Natural killer cell (primary cell): ENCODE measurements at regions not wholly inside any gene's neighbourhood (a gene's known extent, or its start where the extent isn't known, plus 50 kb on each side); places are given as distances from the start of the nearest gene placed in this dataset.

Source experiments
- ATAC-seq, 3 donors: fragments of 150-1000 bp in 2 of 3; fragments of 200-7000 bp in 1 of 3; cut with Tn5 transposase; 1 replicate in 1 of 3; 2 replicates in 2 of 3; pipeline ENCODE4 v1.10.0; 2021; ENCODE audit warnings: mild to moderate bottlenecking in 2 of 3, moderate library complexity in 2 of 3
- DNase-seq, 2 donors: peaks; one replicate each; pipeline versions ENCODE4 v3.0.0 to v3.0.0-alpha.2; 2013 to 2021; ENCODE audit warnings: mixed read lengths in 1 of 2
- H3K27ac ChIP-seq: one replicate; pipeline ENCODE4 v1.5.1; 2013; ENCODE audit warnings: mild to moderate bottlenecking, low read length
- H3K27me3 ChIP-seq: one replicate; pipeline ENCODE4 v1.6.1; 2013; ENCODE audit warnings: low read length; ENCODE audit not compliant: control insufficient read depth, insufficient read depth
- H3K36me3 ChIP-seq: one replicate; pipeline ENCODE4 v1.6.1; 2013; ENCODE audit warnings: low read length; ENCODE audit not compliant: control insufficient read depth, insufficient read depth
- H3K4me1 ChIP-seq: one replicate; pipeline ENCODE4 v1.6.1; 2013; ENCODE audit warnings: low read length; ENCODE audit not compliant: control insufficient read depth, insufficient read depth
- H3K4me3 ChIP-seq: one replicate; pipeline ENCODE4 v1.5.1; 2013; ENCODE audit warnings: low read length
- H3K9me3 ChIP-seq: one replicate; pipeline ENCODE4 v1.6.1; 2013; ENCODE audit warnings: low read length; ENCODE audit not compliant: control insufficient read depth, insufficient read depth
- H3K27ac Mint-ChIP-seq, 2 donors: one replicate each; pipeline ENCODE4 v1.8.0; 2022; ENCODE audit warnings: mild to moderate bottlenecking in 2 of 2, mixed read lengths in 2 of 2, moderate library complexity in 1 of 2
- H3K27me3 Mint-ChIP-seq, 2 donors: one replicate each; pipeline ENCODE4 v1.8.0; 2022; ENCODE audit warnings: low read depth in 2 of 2, mixed read lengths in 2 of 2
- H3K36me3 Mint-ChIP-seq: one replicate; pipeline ENCODE4 v1.8.0; 2022; ENCODE audit warnings: mixed read lengths
- H3K4me1 Mint-ChIP-seq, 2 donors: one replicate each; pipeline ENCODE4 v1.8.0; 2022; ENCODE audit warnings: mixed read lengths in 2 of 2
- H3K4me3 Mint-ChIP-seq: one replicate; pipeline ENCODE4 v1.8.0; 2022; ENCODE audit warnings: mild to moderate bottlenecking, moderate library complexity, mixed read lengths
- H3K9me3 Mint-ChIP-seq, 2 donors: one replicate each; pipeline ENCODE4 v1.8.0; 2022; ENCODE audit warnings: mixed read lengths in 2 of 2
- CTCF ChIP-seq: fragments of 200-600 bp; IDR thresholded peaks from one replicate; pipeline ENCODE4 v1.8.0; 2022; ENCODE audit warnings: antibody characterized with exemption
- WGBS: methylation state at CpG from one replicate; pipeline ENCODE4 v1.1.7; 2013; ENCODE audit warnings: missing lambda C conversion rate; ENCODE audit not compliant: insufficient coverage; 5-methylcytosine and 5-hydroxymethylcytosine counted together
- intact Hi-C: fragments of 100-400 bp; cut with micrococcal nuclease; formaldehyde crosslinking; loops from one replicate; pipeline ENCODE4 v1.14.2; 2022

- H3K36me3 ChIP-seq = no peaks in the 10 kb centered on the region
- Mint-ChIP-seq H3K4me1 (no peaks in the 10 kb centered on the region), H3K4me3 (no peak overlapping the region), H3K27me3 (no peaks in the 10 kb centered on the region), H3K9me3 (peaks cover 9 to 17% of the 10 kb centered on the region in 2 donors), H3K36me3 (no peaks in the 10 kb centered on the region), H3K27ac (no peak overlapping the region)
- TF ChIP-seq CTCF = no peak
- intact Hi-C loops = no loop called here
- ATAC-seq (no peak), DNase-seq (no peak)
- no peak overlapping the region for H3K4me3 ChIP-seq
- no peak overlapping the region for H3K27ac ChIP-seq
- WGBS = 27% methylated on average over 1 of the region's 1 CpG
- H3K27me3 ChIP-seq = no peaks in the 10 kb centered on the region
- no peaks in the 10 kb centered on the region for H3K4me1 ChIP-seq
- H3K9me3 ChIP-seq = no peaks in the 10 kb centered on the region
Measured at GRCh38 chrX:26411045-26411444, 195.1 kb downstream of the MAGEB5 start.

DNA sequence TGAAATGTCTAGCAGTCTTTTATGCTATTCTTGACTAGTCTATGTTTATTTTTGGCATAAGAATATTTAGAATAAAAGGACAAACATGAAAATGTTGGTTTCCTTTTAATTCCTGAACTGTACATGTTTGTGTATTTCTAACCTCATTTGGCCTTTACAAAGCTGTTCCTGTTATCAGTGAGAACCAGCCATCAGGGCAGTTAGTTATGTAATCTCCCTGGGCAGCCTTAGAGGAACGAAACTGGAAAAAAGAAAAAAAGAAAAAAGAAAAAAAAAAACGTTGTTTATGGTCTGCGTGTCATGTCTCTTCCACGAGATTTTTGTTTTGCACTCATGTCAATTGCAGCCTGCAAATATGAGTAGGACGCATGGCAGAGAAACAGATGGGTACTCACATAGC lies 193.7 kb downstream of the MAGEB5 start:
- Mint-ChIP-seq H3K4me3 (no peak overlapping the region), H3K9me3 (peaks cover 9 to 17% of the 10 kb centered on the region in 2 donors), H3K4me1 (no peaks in the 10 kb centered on the region), H3K27me3 (no peaks in the 10 kb centered on the region), H3K27ac (no peak overlapping the region), H3K36me3 (no peaks in the 10 kb centered on the region)
- H3K27ac ChIP-seq = no peak overlapping the region
- WGBS = 18% methylated on average over 5 of the region's 5 CpGs
- no peaks in the 10 kb centered on the region for H3K36me3 ChIP-seq
- no peak for ATAC-seq
- H3K4me1 ChIP-seq = no peaks in the 10 kb centered on the region
- TF ChIP-seq CTCF = no peak
- H3K27me3 ChIP-seq = no peaks in the 10 kb centered on the region
- no peaks in the 10 kb centered on the region for H3K9me3 ChIP-seq
- H3K4me3 ChIP-seq = no peak overlapping the region
- intact Hi-C loops = no loop called here
- DNase-seq = no peak

DNA sequence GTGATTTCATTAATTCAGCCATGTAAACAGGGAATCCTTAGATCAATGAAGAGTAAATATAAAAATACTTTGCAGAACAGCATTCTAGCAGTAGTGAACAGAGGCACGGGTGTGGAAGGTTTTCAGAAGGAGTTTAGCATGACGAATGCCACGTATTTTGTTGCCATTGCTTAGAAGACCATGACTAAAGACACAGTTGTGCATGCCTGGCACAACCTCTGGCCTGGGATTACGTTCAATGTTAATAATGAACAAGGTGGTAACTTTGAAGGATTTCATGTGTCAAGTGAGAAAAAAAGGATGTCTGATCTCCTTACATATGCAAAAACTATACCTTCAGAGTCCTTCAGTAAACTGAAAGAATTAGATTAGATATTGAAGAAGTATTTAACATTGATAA lies 171.9 kb downstream of the MAGEB5 start:
- no peaks in the 10 kb centered on the region for H3K4me1 Mint-ChIP-seq
- intact Hi-C loops = no loop called here

More for the DNA sequence above, 171.9 kb downstream of the MAGEB5 start:
- H3K4me3 Mint-ChIP-seq = no peak overlapping the region
- H3K9me3 ChIP-seq = no peaks in the 10 kb centered on the region
- no peaks in the 10 kb centered on the region for H3K27me3 Mint-ChIP-seq
- H3K27me3 ChIP-seq = no peaks in the 10 kb centered on the region
- H3K9me3 Mint-ChIP-seq = peaks cover 2 to 3% of the 10 kb centered on the region in 2 donors
- no peaks in the 10 kb centered on the region for H3K4me1 ChIP-seq
- H3K27ac Mint-ChIP-seq = no peak overlapping the region
- ATAC-seq (no peak), DNase-seq (no peak)
- no peaks in the 10 kb centered on the region for H3K36me3 Mint-ChIP-seq
- no peak overlapping the region for H3K4me3 ChIP-seq
- TF ChIP-seq CTCF = no peak
- H3K27ac ChIP-seq = no peak overlapping the region
- H3K36me3 ChIP-seq = no peaks in the 10 kb centered on the region
- 93% methylated on average over 3 of the region's 4 CpGs for WGBS
